OCI-LY3 (cell line): ENCODE measurements at regions not wholly inside any gene's neighbourhood (a gene's known extent, or its start where the extent isn't known, plus 50 kb on each side); places are given as distances from the start of the nearest gene placed in this dataset.

ENCODE experiments used
- CTCF ChIP-seq: fragments of 200-600, 300-600 bp; sonication (generic); IDR thresholded peaks from 2 replicates; pipeline ENCODE4 v1.5.1; 2014; ENCODE audit warnings: antibody characterized with exemption, low read length, low read depth
- EZH2phosphoT487 ChIP-seq: fragments of 200-600 bp; shearing (Covaris generic); IDR thresholded peaks from 2 replicates; pipeline ENCODE4 v1.6.1; 2018; ENCODE audit warnings: antibody characterized with exemption, mixed run types, low read depth

- TF ChIP-seq CTCF, result no peak
- no peak for TF ChIP-seq EZH2phosphoT487
Observed at GRCh38 chr3:180102134-180102533, 65.4 kb upstream of the PEX5L start.
